ENCODE measurements at regions not wholly inside any gene's neighbourhood (a gene's known extent, or its start where the extent isn't known, plus 50 kb on each side); places are given as distances from the start of the nearest gene placed in this dataset.

- TF ChIP-seq CTCF (IDR thresholded peaks at IDR 0.05) (no peak), POLR2A (IDR thresholded peaks at IDR 0.05) (no peak)
Observed at GRCh38 chr12:102321305-102322082, 123.9 kb upstream of the PMCH start.
